Panc1 (cell line): ENCODE measurements at regions not wholly inside any gene's neighbourhood (a gene's known extent, or its start where the extent isn't known, plus 50 kb on each side); places are given as distances from the start of the nearest gene placed in this dataset.

Experiments used
- ATAC-seq: fragments of 200-7000 bp; cut with Tn5 transposase; 2 replicates; pipeline ENCODE4 v1.9.1; 2020; ENCODE audit warnings: mild to moderate bottlenecking, moderate library complexity
- BruUV-seq: library from RNA; stranded (reverse); fragments of 400-500 nt; replicated peaks from 2 replicates; lab custom pipeline; 2021; lab: Mats Ljungman, UMichigan
- CTCF ChIA-PET: fragments of 300-600 bp; sonication (Branson Sonifier 250); formaldehyde crosslinking; loops from one replicate; lab custom pipeline; 2022; ENCODE audit warnings: antibody characterized with exemption; lab: Charles Lee
- POLR2A ChIA-PET: fragments of 300-600 bp; sonication (Branson Sonifier 250); formaldehyde crosslinking; loops from one replicate; lab custom pipeline; 2022; ENCODE audit warnings: antibody characterized with exemption; lab: Charles Lee
- DNase-seq: peaks from one replicate; pipeline ENCODE4 v3.0.0-alpha.2; 2010; ENCODE audit warnings: low read depth, low spot score
- H3K27ac ChIP-seq: 2 replicates; pipeline ENCODE4 v1.5.1; 2011; ENCODE audit warnings: mild to moderate bottlenecking, low read length, inconsistent platforms
- H3K27me3 ChIP-seq: fragments of 200-500 bp; sonication (Bioruptor generic); 2 replicates; pipeline ENCODE4 v1.6.0; 2014; ENCODE audit warnings: low read length, inconsistent platforms; ENCODE audit not compliant: control insufficient read depth, insufficient read depth
- H3K36me3 ChIP-seq: fragments of 200-500 bp; sonication (Bioruptor generic); 2 replicates; pipeline ENCODE4 v1.5.1; 2014; ENCODE audit warnings: inconsistent platforms, mild to moderate bottlenecking, low read length, moderate library complexity; ENCODE audit not compliant: control insufficient read depth, insufficient read depth
- H3K4me1 ChIP-seq: 2 replicates; pipeline ENCODE4 v1.5.1; 2011; ENCODE audit warnings: inconsistent platforms, mild to moderate bottlenecking, low read length, moderate library complexity; ENCODE audit not compliant: control insufficient read depth, insufficient read depth
- H3K4me3 ChIP-seq, 2 experiments: 2 replicates each; pipeline ENCODE4 v1.5.1; 2011 to 2012; ENCODE audit warnings: low read depth in 2 of 2, low read length in 2 of 2, mild to moderate bottlenecking in 2 of 2, inconsistent platforms in 1 of 2, moderate library complexity in 1 of 2
- H3K9me3 ChIP-seq: fragments of 200-500 bp; sonication (Bioruptor generic); 2 replicates; pipeline ENCODE4 v1.5.1; 2014; ENCODE audit warnings: low read depth, mild to moderate bottlenecking, inconsistent platforms, low read length, moderate library complexity; ENCODE audit not compliant: control insufficient read depth, insufficient read depth
- CTCF ChIP-seq: fragments of 450-650 bp; IDR thresholded peaks from 2 replicates; pipeline ENCODE4 v1.5.1; 2017; ENCODE audit warnings: mild to moderate bottlenecking
- POLR2AphosphoS5 ChIP-seq: IDR thresholded peaks from 2 replicates; pipeline ENCODE4 v1.6.1; 2012; ENCODE audit warnings: mild to moderate bottlenecking, low read depth, low read length, moderate library complexity
- REST ChIP-seq, 2 experiments: IDR thresholded peaks; 2 replicates each; pipeline ENCODE4 v1.6.1; 2011 to 2012; ENCODE audit warnings: low read depth in 2 of 2, control low read depth in 1 of 2, low read length in 1 of 2, mild to moderate bottlenecking in 1 of 2, moderate library complexity in 1 of 2; ENCODE audit not compliant: insufficient read depth in 1 of 2
- SIN3A ChIP-seq: IDR thresholded peaks from 2 replicates; pipeline ENCODE4 v1.6.1; 2012; ENCODE audit warnings: low read depth, mild to moderate bottlenecking, low read length, moderate library complexity, borderline replicate concordance; ENCODE audit not compliant: insufficient read depth
- TCF7L2 ChIP-seq: IDR thresholded peaks from 2 replicates; pipeline ENCODE4 v1.6.1; 2011; ENCODE audit warnings: mild to moderate bottlenecking, low read depth, low read length, inconsistent platforms
- in situ Hi-C: cut with HindIII; loops from 2 replicates; pipeline ENCODE4 v1.10.0; 2016; ENCODE audit warnings: low sequenced_read_pairs, low pct_unique_long_range_greater_than_20kb
- intact Hi-C: fragments of 100-400 bp; cut with micrococcal nuclease; formaldehyde crosslinking; loops from one replicate; pipeline ENCODE4 v1.10.0; 2022; ENCODE audit not compliant: unreplicated experiment

- H3K4me3 ChIP-seq, result no peak overlapping the region
- H3K27me3 ChIP-seq, result no peaks in the 10 kb centered on the region
- H3K36me3 ChIP-seq, result no peaks in the 10 kb centered on the region
- H3K4me1 ChIP-seq, result no peaks in the 10 kb centered on the region
- ChIA-PET CTCF (no interaction called here), POLR2A (no interaction called here)
- H3K9me3 ChIP-seq, result no peaks in the 10 kb centered on the region
- H3K27ac ChIP-seq, result no peak overlapping the region
- BruUV-seq, result no TSS peak
- TF ChIP-seq CTCF, result no peak
- no peak for TF ChIP-seq SIN3A
- no peak for TF ChIP-seq REST (IDR thresholded peaks at IDR 0.05; ENCODE audit: insufficient read depth in 1 of 2, low read depth in 2 of 2, low read length in 1 of 2)
- in situ Hi-C loops, result no loop called here
- no peak for DNase-seq
- intact Hi-C loops, result loop anchor here (1.0 kb wide), 1 partner anchor 17 kb away; no protein-coding TSS in a partner anchor
- no peak for ATAC-seq
Measured at GRCh38 chr9:99411479-99412115, 189.5 kb downstream of the SEC61B start.

- H3K27ac ChIP-seq, result no peak overlapping the region
- H3K9me3 ChIP-seq, result no peaks in the 10 kb centered on the region
- CTCF ChIA-PET, result no interaction called here
- ATAC-seq (no peak), DNase-seq (no peak)
- in situ Hi-C loops (no loop called here), intact Hi-C loops (loop anchor here (1.0 kb wide), 1 partner anchor 18 kb away; no protein-coding TSS in a partner anchor)
- H3K4me3 ChIP-seq, result no peak overlapping the region
- H3K36me3 ChIP-seq, result no peaks in the 10 kb centered on the region
- POLR2A ChIA-PET, result no interaction called here
- TF ChIP-seq REST (IDR thresholded peaks at IDR 0.05; ENCODE audit: insufficient read depth in 1 of 2, low read depth in 2 of 2, low read length in 1 of 2) (no peak), POLR2AphosphoS5 (no peak), SIN3A (no peak), CTCF (no peak), TCF7L2 (no peak)
- H3K27me3 ChIP-seq, result no peaks in the 10 kb centered on the region
- no peaks in the 10 kb centered on the region for H3K4me1 ChIP-seq
- no TSS peak for BruUV-seq
Measured at GRCh38 chr9:99412606-99413005, 190.5 kb downstream of the SEC61B start.
